ENCODE measurements at regions not wholly inside any gene's neighbourhood (a gene's known extent, or its start where the extent isn't known, plus 50 kb on each side); places are given as distances from the start of the nearest gene placed in this dataset.

DNA sequence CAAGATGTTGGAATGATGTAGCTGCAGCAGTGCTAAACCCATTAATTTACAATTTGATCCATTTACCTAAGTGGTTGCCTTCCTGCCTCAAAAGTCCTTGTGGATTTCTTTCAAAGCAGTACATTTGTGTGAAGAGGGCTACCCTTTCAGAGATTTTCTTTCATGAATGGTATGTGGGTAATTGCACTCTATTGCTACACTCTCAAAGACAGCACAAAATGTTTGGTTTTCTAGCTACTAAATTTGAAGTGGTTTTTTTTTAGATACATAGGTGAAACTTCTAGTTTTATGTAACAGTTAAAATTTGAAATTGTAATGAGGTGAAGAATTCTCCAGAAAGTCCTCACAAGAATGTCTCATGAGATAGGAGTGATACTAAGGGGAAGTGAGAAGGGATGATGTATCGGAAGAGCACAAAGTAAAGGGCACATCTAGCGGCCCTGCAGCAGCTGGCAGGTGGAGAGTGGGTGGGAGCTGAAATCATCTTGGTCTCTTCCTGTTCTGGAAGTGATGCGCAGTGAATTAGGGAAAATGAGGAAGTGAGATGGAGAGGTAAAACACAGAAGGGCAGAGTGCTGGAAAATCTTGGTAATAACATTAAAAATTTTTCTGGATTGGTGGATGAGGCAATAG is 236.8 kb upstream of the MAN1A1 start:
- no peak for TF ChIP-seq POLR2A (IDR thresholded peaks at IDR 0.05)
- Histone ChIP-seq H3K36me3 (no peaks in the 10 kb centered on the region), H3K9me3 (no peaks in the 10 kb centered on the region), H3K4me3 (no peak overlapping the region), H3K27ac (no peak overlapping the region), H3K27me3 (no peaks in the 10 kb centered on the region), H3K4me1 (no peaks in the 10 kb centered on the region)
- intact Hi-C loops (cut with DNase I), result no loop called here
- WGBS, 4 donors, result 66 to 77% (median 76%) methylated on average over 3 of the region's 3 CpGs
- DNase-seq (no peak), ATAC-seq (no peak)

- intact Hi-C loops (cut with DNase I), result no loop called here
- TF ChIP-seq CTCF (IDR thresholded peaks at IDR 0.05) (no peak), POLR2A (IDR thresholded peaks at IDR 0.05) (no peak)
- H3K36me3 ChIP-seq, result no peaks in the 10 kb centered on the region
Measured at GRCh38 chr6:119584088-119584487, 234.5 kb upstream of the MAN1A1 start.

DNA sequence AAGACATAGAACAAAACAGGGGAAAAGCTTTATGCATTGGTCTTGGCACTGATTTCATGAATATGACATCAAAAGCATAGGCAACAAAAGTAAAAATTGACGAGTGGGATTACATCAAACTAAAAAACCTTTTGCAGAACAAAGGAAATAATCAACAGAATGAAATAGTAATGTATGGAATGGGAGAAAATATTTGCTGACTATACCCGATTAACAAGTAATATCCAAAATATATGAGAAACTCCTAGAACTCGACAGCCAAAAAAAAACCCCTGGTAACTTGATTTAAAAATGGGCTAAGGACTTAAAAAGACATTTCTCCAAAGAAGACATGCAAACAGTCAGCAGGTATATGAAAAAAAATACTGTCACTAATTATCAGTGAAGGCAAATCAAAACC is 231.7 kb upstream of the MAN1A1 start:
- WGBS, 4 donors, result 87 to 90% (median 89%) methylated on average over 3 of the region's 3 CpGs
- no peak for DNase-seq
- intact Hi-C loops (cut with DNase I), result no loop called here
- Histone ChIP-seq H3K4me3 (no peak overlapping the region), H3K36me3 (no peaks in the 10 kb centered on the region), H3K27ac (no peak overlapping the region), H3K4me1 (no peaks in the 10 kb centered on the region), H3K27me3 (no peaks in the 10 kb centered on the region), H3K9me3 (peaks cover 0 to 21% (median 9%) of the 10 kb centered on the region in 12 donors)
- no peak for TF ChIP-seq CTCF (IDR thresholded peaks at IDR 0.05)
- no peak for TF ChIP-seq POLR2A (IDR thresholded peaks at IDR 0.05)
- no peak for ATAC-seq

More at GRCh38 chr6:119584088-119584487, 234.5 kb upstream of the MAN1A1 start:
- Histone ChIP-seq H3K27me3 (no peaks in the 10 kb centered on the region), H3K9me3 (peaks cover 0 to 4% (median 0%) of the 10 kb centered on the region in 12 donors), H3K4me1 (no peaks in the 10 kb centered on the region), H3K4me3 (no peak overlapping the region), H3K27ac (no peak overlapping the region)
- ATAC-seq, result no peak
- DNase-seq, result no peak

DNA sequence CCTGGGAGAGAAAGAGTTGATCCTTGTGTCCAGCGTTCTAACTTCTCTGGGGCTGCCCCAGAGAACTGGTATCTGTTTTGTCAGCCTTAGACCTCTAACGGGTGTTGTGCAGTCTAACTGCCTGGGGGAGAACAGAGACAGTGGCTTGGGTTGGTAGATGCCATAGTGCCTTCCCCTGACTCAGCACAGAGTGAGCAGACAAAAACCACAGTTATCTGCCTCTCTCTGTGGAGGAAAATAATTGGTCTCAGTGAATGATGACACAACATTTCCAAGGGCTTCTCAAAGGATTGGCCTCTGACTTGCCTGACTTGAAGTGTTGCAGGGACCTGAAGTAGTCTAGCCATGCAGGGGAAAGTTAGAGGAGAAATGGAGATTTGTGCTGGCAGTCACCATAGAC is 226.2 kb upstream of the MAN1A1 start:
- no peak overlapping the region for H3K4me3 ChIP-seq
- peaks cover 0 to 33% (median 11%) of the 10 kb centered on the region in 12 donors for H3K9me3 ChIP-seq
- no peaks in the 10 kb centered on the region for H3K27me3 ChIP-seq
- H3K27ac ChIP-seq, result no peak overlapping the region
- DNase-seq (no peak), ATAC-seq (no peak)
- intact Hi-C loops (cut with DNase I), result no loop called here
- no peaks in the 10 kb centered on the region for H3K36me3 ChIP-seq
- TF ChIP-seq POLR2A (IDR thresholded peaks at IDR 0.05) (no peak), CTCF (IDR thresholded peaks at IDR 0.05) (no peak)
- 79 to 93% (median 83%) methylated on average over 2 of the region's 2 CpGs for WGBS, 4 donors
- no peaks in the 10 kb centered on the region for H3K4me1 ChIP-seq

GRCh38 chr6:119568580-119568979 is 219.0 kb upstream of the MAN1A1 start:
- H3K4me1 ChIP-seq, result no peaks in the 10 kb centered on the region
- no peaks in the 10 kb centered on the region for H3K27me3 ChIP-seq
- no peaks in the 10 kb centered on the region for H3K36me3 ChIP-seq
- TF ChIP-seq POLR2A (IDR thresholded peaks at IDR 0.05) (no peak), CTCF (IDR thresholded peaks at IDR 0.05) (no peak)
- H3K9me3 ChIP-seq, result no peaks in the 10 kb centered on the region
- DNase-seq (no peak), ATAC-seq (no peak)
- intact Hi-C loops (cut with DNase I), result no loop called here
- H3K27ac ChIP-seq, result no peak overlapping the region
- 78 to 86% (median 81%) methylated on average over 2 of the region's 2 CpGs for WGBS, 4 donors
- no peak overlapping the region for H3K4me3 ChIP-seq

All from heart left ventricle (tissue), 16 donors.